ENCODE measurements at regions not wholly inside any gene's neighbourhood (a gene's known extent, or its start where the extent isn't known, plus 50 kb on each side); places are given as distances from the start of the nearest gene placed in this dataset.

GRCh38 chrY:15779891-15780290 is 1255.6 kb downstream of the NLGN4Y start:
- Histone ChIP-seq H3K4me1 (ENCODE audit: control insufficient read depth in 2 of 3, insufficient read depth in 2 of 3, low read depth in 1 of 3, low read length in 3 of 3) (no peaks in the 10 kb centered on the region), H3K27ac (ENCODE audit: low read depth in 2 of 2, low read length in 2 of 2) (no peak overlapping the region), H3K36me3 (ENCODE audit: control insufficient read depth in 2 of 3, insufficient read depth in 3 of 3, low read length in 3 of 3) (no peaks in the 10 kb centered on the region), H3K27me3 (ENCODE audit: control insufficient read depth, insufficient read depth, low read length) (no peaks in the 10 kb centered on the region), H3K4me3 (ENCODE audit: low read length in 3 of 3) (no peak overlapping the region), H3K9ac (ENCODE audit: low read length in 3 of 3) (no peak overlapping the region), H3K9me3 (ENCODE audit: control insufficient read depth in 2 of 3, insufficient read depth in 1 of 3, low read length in 3 of 3) (no peaks in the 10 kb centered on the region)
- intact Hi-C loops (cut with DNase I): no loop called here
- DNase-seq: no peak
- TF ChIP-seq CTCF (IDR thresholded peaks at IDR 0.05; ENCODE audit: borderline replicate concordance, extremely low read depth, insufficient read depth): no peak
- no peak for FAIRE-seq

GRCh38 chrY:15800021-15800420 is 1275.7 kb downstream of the NLGN4Y start:
- H3K36me3 ChIP-seq (ENCODE audit: control insufficient read depth in 2 of 3, insufficient read depth in 3 of 3, low read length in 3 of 3): no peaks in the 10 kb centered on the region

GRCh38 chrY:15805985-15806384 is 1281.7 kb downstream of the NLGN4Y start:
- Histone ChIP-seq H3K4me1 (ENCODE audit: control insufficient read depth in 2 of 3, insufficient read depth in 2 of 3, low read depth in 1 of 3, low read length in 3 of 3) (no peaks in the 10 kb centered on the region), H3K36me3 (ENCODE audit: control insufficient read depth in 2 of 3, insufficient read depth in 3 of 3, low read length in 3 of 3) (no peaks in the 10 kb centered on the region), H3K9me3 (ENCODE audit: control insufficient read depth in 2 of 3, insufficient read depth in 1 of 3, low read length in 3 of 3) (no peaks in the 10 kb centered on the region), H3K9ac (ENCODE audit: low read length in 3 of 3) (no peak overlapping the region), H3K4me3 (ENCODE audit: low read length in 3 of 3) (no peak overlapping the region), H3K27ac (ENCODE audit: low read depth in 2 of 2, low read length in 2 of 2) (no peak overlapping the region), H3K27me3 (ENCODE audit: control insufficient read depth, insufficient read depth, low read length) (no peaks in the 10 kb centered on the region)
- DNase-seq (no peak), FAIRE-seq (no peak)
- no peak for TF ChIP-seq CTCF (IDR thresholded peaks at IDR 0.05; ENCODE audit: borderline replicate concordance, extremely low read depth, insufficient read depth)
- intact Hi-C loops (cut with DNase I): no loop called here

More at GRCh38 chrY:15800021-15800420, 1275.7 kb downstream of the NLGN4Y start:
- Histone ChIP-seq H3K9ac (ENCODE audit: low read length in 3 of 3) (no peak overlapping the region), H3K27ac (ENCODE audit: low read depth in 2 of 2, low read length in 2 of 2) (no peak overlapping the region), H3K9me3 (ENCODE audit: control insufficient read depth in 2 of 3, insufficient read depth in 1 of 3, low read length in 3 of 3) (no peaks in the 10 kb centered on the region), H3K4me1 (ENCODE audit: control insufficient read depth in 2 of 3, insufficient read depth in 2 of 3, low read depth in 1 of 3, low read length in 3 of 3) (no peaks in the 10 kb centered on the region), H3K27me3 (ENCODE audit: control insufficient read depth, insufficient read depth, low read length) (no peaks in the 10 kb centered on the region), H3K4me3 (ENCODE audit: low read length in 3 of 3) (no peak overlapping the region)
- FAIRE-seq (no peak), DNase-seq (no peak)
- no peak for TF ChIP-seq CTCF (IDR thresholded peaks at IDR 0.05; ENCODE audit: borderline replicate concordance, extremely low read depth, insufficient read depth)
- intact Hi-C loops (cut with DNase I): no loop called here

GRCh38 chrY:15814241-15814640 is 1289.9 kb downstream of the NLGN4Y start:
- Histone ChIP-seq H3K4me3 (ENCODE audit: low read length in 3 of 3) (no peak overlapping the region), H3K4me1 (ENCODE audit: control insufficient read depth in 2 of 3, insufficient read depth in 2 of 3, low read depth in 1 of 3, low read length in 3 of 3) (no peaks in the 10 kb centered on the region), H3K36me3 (ENCODE audit: control insufficient read depth in 2 of 3, insufficient read depth in 3 of 3, low read length in 3 of 3) (no peaks in the 10 kb centered on the region), H3K27ac (ENCODE audit: low read depth in 2 of 2, low read length in 2 of 2) (no peak overlapping the region), H3K9ac (ENCODE audit: low read length in 3 of 3) (no peak overlapping the region), H3K27me3 (ENCODE audit: control insufficient read depth, insufficient read depth, low read length) (no peaks in the 10 kb centered on the region), H3K9me3 (ENCODE audit: control insufficient read depth in 2 of 3, insufficient read depth in 1 of 3, low read length in 3 of 3) (no peaks in the 10 kb centered on the region)
- no peak for DNase-seq
- no peak for FAIRE-seq
- intact Hi-C loops (cut with DNase I): no loop called here
- no peak for TF ChIP-seq CTCF (IDR thresholded peaks at IDR 0.05; ENCODE audit: borderline replicate concordance, extremely low read depth, insufficient read depth)
